HG02884 (cell line): ENCODE measurements at regions not wholly inside any gene's neighbourhood (a gene's known extent, or its start where the extent isn't known, plus 50 kb on each side); places are given as distances from the start of the nearest gene placed in this dataset.
A peak's percentile ranks its signal among the peaks of the same experiment; 100 is the strongest.
"Not testable (repeated sequence)": the region's sequence is repeated elsewhere in the genome, so short reads cannot be mapped to it uniquely, and the experiment has no call there.

Experiments
- ATAC-seq: cut with Tn5 transposase; IDR thresholded peaks from one replicate; pipeline ENCODE4 v1.9.1; 2021; ENCODE audit warnings: mild to moderate bottlenecking, moderate library complexity; ENCODE audit not compliant: unreplicated experiment

DNA sequence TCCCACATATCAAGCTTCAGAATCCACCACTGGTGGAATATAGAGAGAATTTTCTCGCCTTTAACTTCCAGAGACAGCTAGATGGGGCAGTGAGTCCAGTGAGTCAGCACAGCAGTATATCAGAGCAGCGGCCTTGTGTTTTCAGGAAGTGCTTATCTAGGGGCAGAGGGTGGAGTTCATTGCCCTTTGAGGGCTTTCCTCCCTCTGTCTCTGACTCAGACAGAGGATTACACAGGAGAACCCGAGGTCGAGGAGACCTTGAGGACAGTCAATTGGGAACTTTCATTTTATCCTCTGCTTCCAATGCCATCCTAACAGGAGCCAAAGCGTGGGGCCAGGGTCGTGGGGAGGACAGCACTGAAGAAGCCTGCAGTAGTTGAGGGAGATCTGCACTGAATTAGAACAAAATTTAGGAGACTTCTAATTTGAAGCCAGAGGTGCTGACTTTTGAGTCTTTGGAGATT is 109.6 kb upstream of the UMPS start:
- peak; percentile 45 for ATAC-seq

DNA sequence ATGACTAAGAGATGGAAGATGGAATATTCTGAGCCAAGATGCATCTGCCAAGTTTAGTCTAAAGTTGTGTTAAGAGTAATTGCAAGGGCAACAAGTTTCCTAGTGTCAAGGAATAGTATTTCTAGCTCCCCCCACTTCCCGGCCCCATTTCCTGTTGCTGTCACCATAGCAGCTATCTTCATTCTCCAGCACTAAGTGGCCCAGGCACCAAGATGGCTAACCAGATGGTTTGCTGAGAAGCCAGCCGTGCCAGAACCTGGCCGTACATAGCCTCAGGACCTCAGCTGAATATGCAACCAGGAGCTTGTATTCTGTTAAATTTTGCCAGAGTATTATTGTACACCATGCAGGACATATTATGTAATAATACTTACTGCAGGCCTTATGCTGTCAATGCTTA is 108.8 kb upstream of the UMPS start:
- ATAC-seq, result no peak

DNA sequence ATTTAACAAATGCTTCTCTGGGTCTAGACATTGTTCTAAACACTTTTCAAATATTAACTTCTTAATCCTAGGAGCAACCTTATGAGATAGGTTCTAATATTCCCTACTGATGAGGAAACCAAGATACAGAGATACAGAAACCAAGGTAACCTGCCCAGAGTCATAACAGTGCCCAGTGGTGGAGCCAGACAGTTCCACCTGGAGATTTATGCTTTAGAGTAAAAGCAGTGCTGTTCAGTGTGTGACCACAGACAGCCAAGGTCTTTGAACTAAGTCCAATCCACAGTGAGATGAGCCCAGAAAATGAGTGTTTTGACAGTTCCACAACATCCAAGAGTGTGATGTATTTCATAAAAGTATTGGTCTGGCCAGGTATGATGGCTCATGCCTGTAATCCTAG is 105.2 kb upstream of the UMPS start:
- ATAC-seq, result no peak

DNA sequence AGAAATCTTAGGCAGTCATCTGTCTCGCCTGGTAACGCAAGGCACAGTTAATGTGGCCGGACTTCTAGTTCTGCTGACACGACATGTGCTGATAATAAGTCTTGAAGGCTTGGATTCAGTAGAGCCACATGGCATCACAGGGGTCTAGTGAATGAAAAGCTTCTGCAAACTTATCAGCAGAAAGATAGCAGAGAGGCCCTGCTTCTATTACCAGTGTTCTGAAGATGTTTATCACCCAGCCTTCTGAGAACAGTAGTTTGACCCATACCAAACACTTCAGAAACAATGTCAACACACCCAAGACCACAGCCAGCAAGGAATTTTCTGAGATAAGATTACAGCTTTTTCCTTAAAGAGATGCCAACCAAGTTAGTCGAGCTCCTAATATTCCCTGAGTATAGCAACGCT is 102.7 kb upstream of the UMPS start:
- ATAC-seq, result no peak

DNA sequence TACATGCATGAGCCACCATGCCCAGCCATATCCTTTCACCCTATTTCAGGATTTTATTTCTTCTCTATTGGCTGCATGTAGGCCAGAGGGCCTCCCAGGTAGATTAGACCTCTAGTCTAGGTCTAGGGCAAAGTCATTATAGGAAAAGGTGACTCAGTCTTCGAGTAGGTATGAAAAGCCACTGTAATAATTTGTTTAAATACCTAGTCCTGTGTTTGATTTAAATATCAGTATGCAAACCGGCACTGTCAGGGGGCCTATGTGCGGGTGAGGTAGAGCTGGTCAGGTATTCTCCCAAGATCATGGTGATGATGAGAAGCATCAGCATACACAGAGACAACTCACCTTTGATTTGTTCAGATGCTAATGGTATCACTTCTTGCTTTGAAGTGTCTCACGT is 101.4 kb upstream of the UMPS start:
- no peak for ATAC-seq

DNA sequence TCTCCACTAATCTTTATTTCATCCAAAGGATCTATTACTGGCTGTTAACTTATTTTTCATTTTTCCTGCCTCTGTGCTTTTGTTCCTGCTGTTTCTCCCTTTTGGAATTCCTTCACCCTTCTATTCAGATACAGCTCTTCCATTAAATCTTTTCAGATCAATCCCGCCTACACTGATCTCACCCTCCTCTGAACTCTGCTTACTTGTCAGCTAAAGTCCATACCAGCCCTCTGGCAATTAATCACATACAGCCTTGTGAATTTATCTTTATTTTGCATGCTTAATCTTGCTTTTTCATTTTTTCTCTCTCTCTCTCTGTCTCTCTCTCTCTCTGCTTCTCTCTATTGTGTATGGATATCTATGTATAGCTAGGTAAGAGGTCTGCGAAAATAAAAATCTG is 100.8 kb upstream of the UMPS start:
- ATAC-seq, result no peak

DNA sequence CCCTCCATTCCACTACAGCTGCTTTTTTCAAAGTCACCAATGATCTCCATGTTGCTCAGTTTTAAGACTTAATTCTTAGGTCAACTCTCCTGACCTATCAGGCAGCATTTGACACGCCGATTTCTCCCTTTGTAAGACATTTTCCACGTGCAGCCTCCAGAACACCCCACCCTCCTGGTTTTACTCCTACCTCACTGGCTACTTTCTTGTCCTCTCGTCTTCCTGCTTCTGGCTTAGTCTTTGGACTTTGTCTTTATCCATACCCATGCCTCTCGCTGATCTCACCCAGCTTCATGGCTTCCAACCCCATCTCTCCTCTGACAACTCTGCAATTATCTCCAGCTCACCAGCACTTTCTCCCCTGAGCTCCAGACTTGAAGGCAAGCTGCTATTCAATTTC is 99.3 kb upstream of the UMPS start:
- no peak for ATAC-seq

DNA sequence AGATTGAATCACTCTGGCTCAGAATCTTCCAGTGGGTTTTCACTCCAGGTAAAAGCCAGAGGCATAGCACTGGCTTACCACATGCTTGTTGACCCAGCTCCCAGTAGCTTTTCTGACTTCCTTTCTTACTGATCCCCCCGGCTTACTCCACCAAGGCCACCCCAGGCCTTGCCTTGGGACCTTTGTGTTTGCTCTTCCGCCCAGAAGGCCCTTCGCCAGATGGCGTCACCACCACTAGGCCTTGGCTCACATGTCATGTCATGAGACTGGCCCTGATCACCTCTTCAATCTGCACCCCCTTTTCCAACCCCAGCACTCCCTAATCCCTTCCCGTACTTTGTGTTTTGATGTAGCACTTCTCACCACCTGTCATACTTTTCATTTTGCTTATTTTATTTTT is 98.5 kb upstream of the UMPS start:
- ATAC-seq, result no peak

DNA sequence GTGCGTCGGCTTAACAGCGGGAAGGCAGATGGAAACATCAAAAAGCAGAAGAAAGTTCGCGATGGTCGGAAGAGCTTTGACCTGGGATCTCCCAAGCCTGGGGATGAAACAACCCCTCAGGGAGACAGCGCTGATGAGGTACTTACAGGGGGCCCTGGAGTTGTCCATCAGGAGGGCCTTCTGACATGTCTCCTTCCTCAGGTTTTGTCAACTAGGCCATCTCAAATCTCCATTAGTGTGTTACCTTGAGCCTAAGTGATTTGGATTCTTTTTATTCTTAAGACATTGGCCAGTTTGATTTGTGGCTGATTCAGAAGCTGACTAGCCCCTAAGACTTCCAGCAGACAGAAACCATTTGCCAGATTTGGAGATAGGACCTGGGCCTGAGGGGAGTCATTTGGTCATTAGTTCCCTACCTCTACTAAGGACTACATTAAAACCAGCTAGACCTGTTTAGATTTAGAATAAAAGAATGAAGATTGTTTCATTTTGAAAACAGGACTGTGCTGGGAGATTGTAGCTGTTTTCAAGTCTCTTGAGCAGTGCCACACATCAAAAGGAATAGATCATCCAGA is 97.6 kb upstream of the UMPS start:
- no peak for ATAC-seq

DNA sequence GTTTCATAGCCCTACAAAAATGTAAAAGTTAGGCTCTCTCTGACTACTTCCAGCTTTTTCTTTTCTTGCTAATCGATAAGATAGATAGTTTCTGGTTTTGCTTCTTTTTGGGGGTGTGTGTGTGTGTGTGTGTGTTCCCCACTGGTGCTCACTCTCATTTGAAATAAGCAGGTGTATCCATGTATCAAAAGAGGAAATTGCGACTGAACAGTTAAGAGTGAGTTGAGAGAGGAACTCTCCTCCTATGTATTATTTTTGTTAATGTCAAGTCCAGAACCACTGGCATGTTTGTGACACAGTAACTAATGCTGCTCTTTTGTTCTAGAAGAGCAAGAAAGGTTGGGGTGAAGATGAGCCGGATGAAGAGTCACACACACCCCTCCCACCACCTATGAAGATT is 96.7 kb upstream of the UMPS start:
- ATAC-seq, result no peak

DNA sequence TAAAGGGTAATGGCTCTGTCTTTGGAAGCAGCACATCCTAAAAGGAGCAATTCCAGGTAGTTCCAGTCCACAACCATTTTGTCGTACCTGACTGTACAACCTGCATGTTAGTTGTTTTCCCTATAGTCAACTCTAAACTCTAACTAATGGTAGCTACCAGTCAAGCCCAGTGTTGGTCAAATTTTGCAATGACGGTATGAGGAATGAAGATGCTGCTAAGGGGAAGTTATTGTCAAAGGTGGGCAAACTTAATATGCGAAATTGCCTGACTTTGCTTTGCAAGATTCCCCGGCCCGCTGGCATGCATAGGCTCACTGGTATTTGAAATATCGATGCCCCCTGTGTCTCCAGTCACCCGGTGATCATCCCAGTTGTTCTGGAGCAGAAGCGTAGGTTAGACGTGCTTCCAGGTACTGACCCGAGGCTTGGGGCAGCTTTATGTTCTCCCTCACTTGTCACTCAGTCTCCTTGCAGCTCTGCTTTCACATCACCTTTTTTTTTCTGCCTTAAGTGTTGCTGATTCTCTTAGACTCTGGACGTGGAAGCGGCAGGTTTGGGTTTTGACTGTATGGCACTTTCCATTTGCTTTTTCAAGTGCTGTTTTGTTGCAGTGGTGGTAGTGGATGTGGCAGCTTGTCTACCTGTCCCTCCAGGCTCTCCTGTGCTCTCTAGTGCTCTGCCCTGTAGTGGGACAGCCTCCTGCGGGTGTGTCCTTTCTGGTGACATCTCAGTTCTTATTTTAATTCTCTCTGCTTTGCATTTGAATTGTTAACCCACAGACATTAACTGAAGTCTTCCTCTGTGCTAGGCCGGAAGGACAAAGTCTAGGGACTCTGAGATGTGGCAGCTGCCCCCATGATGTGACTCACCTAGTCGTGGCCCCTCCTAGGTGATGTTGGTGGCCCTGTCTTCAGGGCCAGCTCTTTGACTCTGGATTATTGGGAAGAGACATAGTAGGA is 95.8 kb upstream of the UMPS start:
- ATAC-seq, result no peak

DNA sequence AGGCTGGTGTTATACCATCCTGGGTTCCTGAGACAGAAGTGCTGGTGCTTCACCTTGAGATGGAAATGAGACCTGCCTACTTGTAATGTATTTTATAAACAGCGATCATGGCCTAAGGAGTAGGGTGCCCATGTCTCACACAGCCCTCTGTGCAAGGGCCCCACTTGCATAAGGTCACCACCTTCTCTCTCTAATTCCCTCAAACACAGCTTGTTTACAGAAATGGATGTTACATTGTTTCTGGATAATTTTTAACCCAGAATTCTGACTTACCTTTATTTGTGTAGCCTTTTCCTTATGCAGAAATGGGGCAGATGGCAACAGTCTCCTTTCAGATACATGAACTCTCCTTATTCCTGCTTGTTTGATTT is 95.1 kb upstream of the UMPS start:
- ATAC-seq, result no peak

DNA sequence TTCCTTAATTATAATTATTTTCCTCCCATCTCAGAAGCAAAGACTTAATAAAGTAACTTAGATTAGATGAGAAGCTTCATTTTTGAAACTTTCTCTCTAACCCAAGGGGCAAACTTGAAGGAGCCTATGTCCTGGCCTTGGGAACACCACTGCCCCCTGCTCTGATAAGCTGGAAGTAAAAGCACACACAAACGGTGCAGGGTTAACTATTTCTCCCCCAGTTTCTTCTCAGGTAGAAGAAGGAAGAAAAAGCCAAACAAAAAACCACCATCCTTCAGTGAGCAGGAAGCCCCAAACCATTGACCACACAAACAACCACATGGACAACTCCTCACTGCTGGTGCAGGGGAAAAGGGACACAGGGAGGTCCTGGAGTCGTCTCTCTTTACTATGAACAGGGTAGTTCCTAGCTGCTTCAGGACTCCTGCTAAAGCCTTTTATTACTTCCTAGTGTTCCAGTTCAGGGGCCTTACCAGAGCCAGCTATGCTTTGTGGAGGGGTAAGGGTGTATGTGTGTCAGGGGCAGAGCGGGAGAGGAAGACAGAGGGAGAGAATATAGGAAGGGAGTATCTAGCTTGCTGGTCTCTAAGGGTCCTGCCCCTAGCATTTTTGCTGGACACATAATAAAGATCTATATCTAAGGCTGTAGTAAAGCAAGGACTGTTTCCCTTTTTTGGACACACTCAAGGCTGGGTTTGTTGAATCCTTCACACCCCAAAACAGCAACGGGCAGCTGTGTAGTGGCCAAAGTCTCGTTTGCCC is 94.0 kb upstream of the UMPS start:
- ATAC-seq, result no peak

DNA sequence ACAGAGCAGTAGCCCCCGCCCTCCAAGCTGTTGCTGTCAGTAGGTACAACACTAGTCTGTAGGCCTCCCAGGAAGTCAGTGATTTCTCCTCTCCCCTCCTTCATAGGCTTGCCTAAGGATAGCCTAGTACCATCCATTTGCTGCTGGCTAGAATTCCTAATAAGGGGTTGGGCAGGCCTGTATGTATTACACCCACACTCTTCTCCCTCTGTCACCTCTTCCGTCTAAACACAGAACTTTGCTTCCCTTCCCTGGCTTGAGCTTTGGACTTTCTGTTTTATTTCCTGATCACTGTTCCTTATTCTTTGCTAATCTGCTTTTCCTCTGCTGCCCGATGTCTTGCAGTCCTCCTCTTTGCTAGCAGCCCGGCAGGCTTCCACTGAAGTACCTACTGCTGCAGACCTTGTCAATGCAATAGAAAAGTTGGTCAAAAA is 93.4 kb upstream of the UMPS start:
- no peak for ATAC-seq

DNA sequence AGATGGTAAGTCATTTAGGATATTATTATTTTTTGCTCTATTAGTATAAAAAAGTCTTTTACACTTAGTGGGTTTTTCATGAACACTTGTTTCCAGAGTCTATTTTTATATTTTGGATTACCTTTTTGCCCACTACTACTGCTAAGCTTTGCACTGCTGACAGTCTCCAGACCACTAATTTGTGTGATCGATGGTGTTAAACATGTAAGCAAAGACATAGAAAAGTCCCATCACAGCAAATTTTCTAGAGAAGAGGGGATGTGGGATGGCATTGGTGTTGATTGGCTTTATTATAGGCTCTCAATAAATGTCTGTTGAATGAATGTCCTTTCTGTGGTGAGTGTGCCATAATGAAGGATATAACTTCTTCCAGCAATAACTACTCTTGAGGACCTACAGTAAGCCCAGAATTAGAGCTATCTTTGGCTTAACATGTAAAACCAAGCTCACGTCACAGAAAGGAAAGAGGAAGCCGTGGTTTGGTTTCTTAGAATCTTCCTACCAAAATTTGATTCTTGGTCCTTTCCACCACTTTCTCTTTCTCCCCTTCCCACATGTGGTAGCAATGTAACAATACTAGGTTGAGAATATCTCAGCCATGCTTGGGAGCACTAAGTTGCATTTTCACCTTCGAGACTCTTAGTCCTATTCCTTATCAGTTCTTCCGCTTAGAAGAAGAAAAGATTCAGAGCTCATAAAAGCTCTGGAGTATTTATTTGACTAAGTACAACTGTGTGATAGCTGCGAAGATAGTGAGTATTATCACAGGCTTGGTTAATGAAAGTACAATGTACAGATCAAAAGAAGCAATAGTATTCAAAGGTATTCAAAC is 90.6 kb upstream of the UMPS start:
- peak; percentile 54 for ATAC-seq

DNA sequence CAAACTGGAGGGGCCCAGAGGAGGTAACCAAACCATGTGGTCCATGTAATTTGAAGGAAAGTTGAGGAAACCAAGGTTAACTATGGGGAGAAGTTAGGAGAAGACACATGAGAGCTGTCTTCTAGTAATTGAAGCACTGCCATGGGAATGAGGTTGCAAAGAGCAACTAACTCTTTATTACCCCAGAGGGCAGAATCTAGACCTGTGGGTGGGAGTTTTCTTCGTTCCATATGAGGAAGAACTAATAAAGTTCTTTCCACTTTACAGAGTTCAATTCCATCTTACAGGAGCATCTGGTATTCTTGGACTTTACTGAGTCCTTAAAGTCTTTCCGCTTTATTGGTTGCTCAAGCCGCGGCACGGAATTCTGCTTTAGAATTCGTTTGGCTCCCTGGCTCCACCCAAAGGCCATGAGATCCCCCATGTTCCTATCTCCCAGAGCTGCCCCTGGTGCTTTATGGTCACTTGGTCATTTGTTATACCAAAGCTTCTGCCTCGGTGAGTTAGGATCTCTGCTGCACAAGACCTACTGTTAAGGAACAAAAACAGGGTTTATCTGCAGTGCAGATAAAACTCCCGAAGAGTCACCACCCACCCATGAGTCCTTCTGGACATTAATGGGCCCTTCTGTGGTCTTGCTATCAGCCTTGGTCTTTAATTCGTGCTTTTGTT is 89.5 kb upstream of the UMPS start:
- no peak for ATAC-seq

DNA sequence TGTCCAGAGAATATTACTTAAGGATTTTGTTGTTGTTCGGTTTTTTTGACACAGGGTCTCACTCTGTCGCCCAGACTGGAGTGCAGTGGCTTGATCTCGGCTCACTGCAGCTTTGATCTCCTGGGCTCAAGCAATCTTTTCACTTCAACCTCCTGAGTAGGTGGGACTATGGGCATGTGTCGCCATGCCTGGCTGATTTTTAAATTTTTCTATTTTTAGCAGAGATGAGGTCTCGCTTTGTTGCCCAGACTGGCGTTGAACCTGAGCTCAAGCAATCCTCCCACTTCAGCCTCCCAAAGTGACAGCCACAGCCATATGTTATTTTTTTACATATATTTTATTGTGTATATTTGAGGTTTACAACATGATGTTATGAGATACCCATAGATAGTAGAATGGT is 86.8 kb upstream of the UMPS start:
- ATAC-seq, result no peak

DNA sequence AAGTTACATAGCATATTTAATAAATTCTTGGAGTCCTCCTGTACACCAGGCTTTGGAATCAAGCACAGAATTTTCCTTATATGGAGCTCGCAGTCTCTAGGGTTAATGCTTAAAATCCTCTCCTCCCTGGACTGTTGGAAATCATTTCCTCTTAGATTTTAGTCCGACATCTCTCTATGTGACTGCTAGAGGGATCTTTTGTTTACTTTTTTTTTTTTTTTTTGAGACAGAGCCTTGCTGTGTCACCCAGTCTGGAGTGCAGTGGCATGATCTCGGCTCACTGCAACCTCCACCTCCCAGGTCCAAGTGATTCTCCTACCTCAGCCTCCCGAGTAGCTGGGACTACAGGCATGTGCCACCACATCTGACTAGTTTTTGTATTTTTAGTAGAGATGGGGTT is 84.1 kb upstream of the UMPS start:
- ATAC-seq, result not testable (repeated sequence)

DNA sequence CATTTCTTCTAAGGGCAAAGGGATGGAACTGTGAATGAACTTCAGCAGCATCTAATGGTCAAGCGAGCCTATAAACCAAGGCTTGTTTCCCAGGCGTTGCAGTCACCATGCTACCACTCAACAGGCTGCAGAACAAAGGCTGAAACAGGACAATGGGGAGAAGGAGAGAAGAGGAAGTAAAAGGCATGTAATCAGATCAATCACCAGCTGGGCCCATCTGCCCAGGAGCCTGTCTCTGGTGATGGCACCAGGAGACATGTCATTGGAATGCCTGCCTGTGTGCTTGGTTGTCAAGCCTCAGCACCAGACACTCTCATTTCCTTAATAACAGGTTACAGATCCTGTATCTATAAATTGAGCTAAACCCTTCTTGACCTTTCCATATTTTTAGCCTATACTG is 81.7 kb upstream of the UMPS start:
- ATAC-seq, result no peak

DNA sequence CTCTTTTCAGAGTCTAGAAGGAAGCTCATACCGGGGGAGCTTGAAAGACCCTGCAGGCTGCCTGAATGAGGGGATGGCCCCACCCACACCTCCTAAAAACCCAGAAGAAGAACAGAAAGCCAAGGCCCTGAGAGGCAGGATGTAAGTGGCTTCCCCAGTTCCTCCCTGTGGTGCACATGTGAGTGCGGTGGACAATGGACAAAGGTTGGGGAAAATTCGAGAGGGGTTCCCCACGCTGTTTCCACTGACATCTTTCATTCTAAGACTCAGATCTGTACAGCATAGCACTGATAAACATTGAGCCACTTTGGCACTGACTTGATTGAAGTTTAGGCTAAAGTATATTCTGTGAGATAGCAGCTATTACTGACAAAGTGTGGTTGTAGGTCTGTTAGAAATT is 79.5 kb upstream of the UMPS start:
- peak; percentile 71 for ATAC-seq
